ENCODE measurements at regions not wholly inside any gene's neighbourhood (a gene's known extent, or its start where the extent isn't known, plus 50 kb on each side); places are given as distances from the start of the nearest gene placed in this dataset.

GRCh38 chr11:26929806-26930517 lies 64.0 kb upstream of the FIBIN start:
- 50 to 86% (median 74%) methylated on average over 3 of the region's 3 CpGs for WGBS, 5 donors
- H3K4me1 ChIP-seq = peaks cover 0 to 7% (median 0%) of the 10 kb centered on the region in 4 donors
- peak overlapping the region in 2 of 5 donors; percentile 17 to 20 for H3K27ac ChIP-seq
- no peaks in the 10 kb centered on the region for H3K36me3 ChIP-seq
- intact Hi-C loops (cut with DNase I; ENCODE audit: low total_unique reads) = no loop called here
- TF ChIP-seq POLR2AphosphoS5 (IDR thresholded peaks at IDR 0.05) = no peak
- no peak for TF ChIP-seq POLR2A (IDR thresholded peaks at IDR 0.05)
- TF ChIP-seq EP300 (IDR thresholded peaks at IDR 0.05) = no peak
- no peak for TF ChIP-seq CTCF (IDR thresholded peaks at IDR 0.05)
- no peak for DNase-seq
- H3K9me3 ChIP-seq = no peaks in the 10 kb centered on the region
- H3K27me3 ChIP-seq = no peaks in the 10 kb centered on the region
- H3K4me3 ChIP-seq = no peak overlapping the region

- DNase-seq = no peak
- Histone ChIP-seq H3K27me3 (no peaks in the 10 kb centered on the region), H3K36me3 (no peaks in the 10 kb centered on the region), H3K27ac (peak overlapping the region in 3 of 5 donors; percentile 11 to 20 (median 17)), H3K4me3 (no peak overlapping the region), H3K9me3 (no peaks in the 10 kb centered on the region), H3K4me1 (peaks cover 0 to 7% (median 0%) of the 10 kb centered on the region in 4 donors)
- intact Hi-C loops (cut with DNase I; ENCODE audit: low total_unique reads) = no loop called here
- TF ChIP-seq POLR2AphosphoS5 (IDR thresholded peaks at IDR 0.05) = no peak
- no peak for TF ChIP-seq POLR2A (IDR thresholded peaks at IDR 0.05)
- TF ChIP-seq CTCF (IDR thresholded peaks at IDR 0.05) = no peak
- no peak for TF ChIP-seq EP300 (IDR thresholded peaks at IDR 0.05)
- WGBS, 5 donors = 18 to 83% (median 45%) methylated on average over 1 of the region's 1 CpG
Measured at GRCh38 chr11:26930518-26931247, 63.2 kb upstream of the FIBIN start.

GRCh38 chr11:26931248-26931631 lies 62.7 kb upstream of the FIBIN start:
- Histone ChIP-seq H3K9me3 (no peaks in the 10 kb centered on the region), H3K4me1 (peaks cover 0 to 7% (median 0%) of the 10 kb centered on the region in 4 donors), H3K4me3 (no peak overlapping the region), H3K36me3 (no peaks in the 10 kb centered on the region), H3K27ac (peak overlapping the region in 3 of 5 donors; percentile 3 to 11 (median 11)), H3K27me3 (no peaks in the 10 kb centered on the region)
- intact Hi-C loops (cut with DNase I; ENCODE audit: low total_unique reads) = no loop called here
- WGBS, 5 donors = 38 to 71% (median 59%) methylated on average over 1 of the region's 1 CpG
- TF ChIP-seq EP300 (IDR thresholded peaks at IDR 0.05) = no peak
- TF ChIP-seq CTCF (IDR thresholded peaks at IDR 0.05) = no peak
- no peak for TF ChIP-seq POLR2A (IDR thresholded peaks at IDR 0.05)
- no peak for TF ChIP-seq POLR2AphosphoS5 (IDR thresholded peaks at IDR 0.05)
- DNase-seq = no peak

GRCh38 chr11:26931881-26932280 lies 62.0 kb upstream of the FIBIN start:
- no peaks in the 10 kb centered on the region for H3K27me3 ChIP-seq
- H3K4me1 ChIP-seq = peaks cover 0 to 7% (median 0%) of the 10 kb centered on the region in 4 donors
- DNase-seq = no peak
- TF ChIP-seq CTCF (IDR thresholded peaks at IDR 0.05) (no peak), POLR2A (IDR thresholded peaks at IDR 0.05) (no peak), POLR2AphosphoS5 (IDR thresholded peaks at IDR 0.05) (no peak)
- intact Hi-C loops (cut with DNase I; ENCODE audit: low total_unique reads) = no loop called here
- peak overlapping the region in 2 of 5 donors; percentile 3 to 11 for H3K27ac ChIP-seq
- no peak overlapping the region for H3K4me3 ChIP-seq
- H3K9me3 ChIP-seq = no peaks in the 10 kb centered on the region
- no peaks in the 10 kb centered on the region for H3K36me3 ChIP-seq
